NCI-H446 treated with DMSO at 0.1 percent for 48 hours (cell line): ENCODE measurements at regions not wholly inside any gene's neighbourhood (a gene's known extent, or its start where the extent isn't known, plus 50 kb on each side); places are given as distances from the start of the nearest gene placed in this dataset.

Experiments used
- DNase-seq: peaks from one replicate; lab custom pipeline; 2025; lab: John Stamatoyannopoulos, UW

- DNase-seq: no peak
Measured at GRCh38 chr5:175285261-175285660, 158.7 kb downstream of the DRD1 start.

GRCh38 chr5:175284806-175285205 is 159.2 kb downstream of the DRD1 start:
- DNase-seq: no peak

- DNase-seq: no peak
Measured at GRCh38 chr5:175282611-175283225, 161.3 kb downstream of the DRD1 start.

- no peak for DNase-seq
Measured at GRCh38 chr5:175281714-175282113, 162.3 kb downstream of the DRD1 start.

- DNase-seq: no peak
Measured at GRCh38 chr5:175281257-175281656, 162.7 kb downstream of the DRD1 start.

- DNase-seq: no peak
Measured at GRCh38 chr5:175279506-175279905, 164.5 kb downstream of the DRD1 start.

GRCh38 chr5:175275748-175276147 is 168.2 kb downstream of the DRD1 start:
- no peak for DNase-seq

GRCh38 chr5:175275097-175275496 is 168.9 kb downstream of the DRD1 start:
- DNase-seq: no peak

GRCh38 chr5:175274171-175274570 is 169.8 kb downstream of the DRD1 start:
- DNase-seq: no peak

GRCh38 chr5:175264406-175264805 is 179.6 kb downstream of the DRD1 start:
- DNase-seq: no peak

GRCh38 chr5:175263776-175264175 is 180.2 kb downstream of the DRD1 start:
- no peak for DNase-seq

- DNase-seq: no peak
Measured at GRCh38 chr5:175261526-175261925, 182.5 kb downstream of the DRD1 start.

- no peak for DNase-seq
Measured at GRCh38 chr5:175261037-175261436, 182.9 kb downstream of the DRD1 start.

- no peak for DNase-seq
Measured at GRCh38 chr5:175257847-175258194, 186.2 kb downstream of the DRD1 start.

GRCh38 chr5:175257128-175257846 is 186.7 kb downstream of the DRD1 start:
- DNase-seq: no peak

- DNase-seq: no peak
Measured at GRCh38 chr5:175254155-175254554, 189.8 kb downstream of the DRD1 start.

GRCh38 chr5:175253597-175253996 is 190.4 kb downstream of the DRD1 start:
- DNase-seq: no peak

- DNase-seq: no peak
Measured at GRCh38 chr5:175252234-175252805, 191.7 kb downstream of the DRD1 start.

- DNase-seq: no peak
Measured at GRCh38 chr5:175250426-175250825, 193.6 kb downstream of the DRD1 start.

- no peak for DNase-seq
Measured at GRCh38 chr5:175248416-175248905, 195.5 kb downstream of the DRD1 start.

- DNase-seq: no peak
Measured at GRCh38 chr5:175246889-175247520, 197.0 kb downstream of the DRD1 start.

- DNase-seq: no peak
Measured at GRCh38 chr5:175246242-175246888, 197.6 kb downstream of the DRD1 start.
